SU-DHL-6 (cell line): ENCODE measurements at regions not wholly inside any gene's neighbourhood (a gene's known extent, or its start where the extent isn't known, plus 50 kb on each side); places are given as distances from the start of the nearest gene placed in this dataset.

Experiments used
- H2AFZ ChIP-seq: fragments of 200-600 bp; sonication (generic); 2 replicates; pipeline ENCODE4 v1.6.1; 2014; ENCODE audit warnings: low read depth, mild to moderate bottlenecking, moderate library complexity, mixed read lengths, antibody characterized with exemption, low read length; ENCODE audit not compliant: severe bottlenecking
- H3F3A ChIP-seq: fragments of 200-600 bp; shearing (Covaris generic); 2 replicates; pipeline ENCODE4 v1.6.0; 2016; ENCODE audit warnings: antibody characterized with exemption, mild to moderate bottlenecking; ENCODE audit not compliant: insufficient read depth
- H3K27ac ChIP-seq: fragments of 200-600 bp; sonication (generic); 2 replicates; pipeline ENCODE4 v1.5.1; 2016; ENCODE audit warnings: low read depth, mild to moderate bottlenecking, low read length, moderate library complexity, mixed read lengths
- H3K27me3 ChIP-seq: fragments of 200-600 bp; sonication (generic), shearing (Covaris generic); 2 replicates; pipeline ENCODE4 v1.6.0; 2014; ENCODE audit warnings: mild to moderate bottlenecking, low read length
- H3K36me3 ChIP-seq: fragments of 200-600 bp; sonication (generic); 2 replicates; pipeline ENCODE4 v1.6.1; 2014; ENCODE audit warnings: mild to moderate bottlenecking, low read length, mixed read lengths
- H3K4me2 ChIP-seq: fragments of 300-600, 200-600 bp; shearing (Covaris generic), sonication (generic); 2 replicates; pipeline ENCODE4 v1.6.0; 2014; ENCODE audit warnings: low read length, low read depth, mild to moderate bottlenecking; ENCODE audit not compliant: poor library complexity, severe bottlenecking
- H3K4me3 ChIP-seq: fragments of 200-600 bp; sonication (generic); 2 replicates; pipeline ENCODE4 v1.5.1; 2014; ENCODE audit warnings: antibody characterized with exemption, low read length, mild to moderate bottlenecking, mixed read lengths; ENCODE audit not compliant: insufficient read depth, poor library complexity, severe bottlenecking
- H3K79me2 ChIP-seq: fragments of 200-600 bp; sonication (generic); 2 replicates; pipeline ENCODE4 v1.6.1; 2014; ENCODE audit warnings: mild to moderate bottlenecking, low read length, moderate library complexity; ENCODE audit not compliant: insufficient read depth
- H3K9ac ChIP-seq: fragments of 200-600 bp; sonication (generic); 2 replicates; pipeline ENCODE4 v1.7.0; 2014; ENCODE audit warnings: mild to moderate bottlenecking, low read length
- H3K9me2 ChIP-seq: fragments of 200-600 bp; sonication (generic); replicated peaks from 2 replicates; pipeline ENCODE4 v1.6.1; 2014; ENCODE audit warnings: low read length; ENCODE audit not compliant: insufficient read depth
- H3K9me3 ChIP-seq: fragments of 200-600 bp; sonication (generic); 2 replicates; pipeline ENCODE4 v1.6.1; 2014; ENCODE audit warnings: low read length, mixed read lengths; ENCODE audit not compliant: insufficient read depth
- H4K20me1 ChIP-seq: fragments of 200-600 bp; sonication (generic); 2 replicates; pipeline ENCODE4 v1.6.1; 2014; ENCODE audit warnings: low read depth, mild to moderate bottlenecking, antibody characterized with exemption, low read length, moderate library complexity, mixed read lengths
- CTCF ChIP-seq: fragments of 200-600 bp; sonication (generic); IDR thresholded peaks from one replicate; pipeline ENCODE4 v1.5.1; 2017; ENCODE audit warnings: antibody characterized with exemption, mild to moderate bottlenecking, low read length, moderate library complexity; ENCODE audit not compliant: insufficient read depth, poor library complexity, severe bottlenecking
- EZH2phosphoT487 ChIP-seq: fragments of 200-600 bp; sonication (generic), shearing (Covaris generic); conservative IDR thresholded peaks from 2 replicates; pipeline ENCODE4 v1.6.1; 2018; ENCODE audit warnings: mild to moderate bottlenecking, antibody characterized with exemption, low read length, moderate library complexity, mixed read lengths

GRCh38 chr2:121036226-121036692 is 248.7 kb downstream of the TFCP2L1 start:
- H3K9me2 ChIP-seq = no peaks in the 10 kb centered on the region
- H3F3A ChIP-seq = no peaks in the 10 kb centered on the region
- H3K36me3 ChIP-seq = no peaks in the 10 kb centered on the region
- no peak overlapping the region for H3K4me3 ChIP-seq
- no peak overlapping the region for H3K27ac ChIP-seq
- H2AFZ ChIP-seq = no peak overlapping the region
- no peaks in the 10 kb centered on the region for H3K9me3 ChIP-seq
- no peaks in the 10 kb centered on the region for H4K20me1 ChIP-seq
- H3K9ac ChIP-seq = no peak overlapping the region
- no peak for TF ChIP-seq CTCF
- no peak for TF ChIP-seq EZH2phosphoT487
- H3K4me2 ChIP-seq = no peak overlapping the region
- H3K79me2 ChIP-seq = no peaks in the 10 kb centered on the region
- H3K27me3 ChIP-seq = no peaks in the 10 kb centered on the region

- Histone ChIP-seq H3F3A (no peaks in the 10 kb centered on the region), H3K9me2 (no peaks in the 10 kb centered on the region), H3K9ac (no peak overlapping the region), H4K20me1 (no peaks in the 10 kb centered on the region), H2AFZ (no peak overlapping the region), H3K79me2 (no peaks in the 10 kb centered on the region), H3K27me3 (no peaks in the 10 kb centered on the region), H3K4me2 (no peak overlapping the region), H3K27ac (no peak overlapping the region), H3K4me3 (no peak overlapping the region), H3K9me3 (no peaks in the 10 kb centered on the region), H3K36me3 (no peaks in the 10 kb centered on the region)
- TF ChIP-seq CTCF (no peak), EZH2phosphoT487 (no peak)
Observed at GRCh38 chr2:121037480-121037879, 247.5 kb downstream of the TFCP2L1 start.

- Histone ChIP-seq H3F3A (no peaks in the 10 kb centered on the region), H3K9me3 (no peaks in the 10 kb centered on the region), H3K27me3 (no peaks in the 10 kb centered on the region), H3K4me2 (no peak overlapping the region), H3K9me2 (no peaks in the 10 kb centered on the region), H2AFZ (no peak overlapping the region), H3K4me3 (no peak overlapping the region), H3K36me3 (no peaks in the 10 kb centered on the region), H3K27ac (no peak overlapping the region), H4K20me1 (no peaks in the 10 kb centered on the region), H3K79me2 (no peaks in the 10 kb centered on the region), H3K9ac (no peak overlapping the region)
- no peak for TF ChIP-seq EZH2phosphoT487
- no peak for TF ChIP-seq CTCF
Observed at GRCh38 chr2:121038031-121038430, 247.0 kb downstream of the TFCP2L1 start.

- H3K9me2 ChIP-seq = no peaks in the 10 kb centered on the region
- H2AFZ ChIP-seq = no peak overlapping the region
- H3K27me3 ChIP-seq = no peaks in the 10 kb centered on the region
- H3K9ac ChIP-seq = no peak overlapping the region
- no peak overlapping the region for H3K27ac ChIP-seq
- no peak overlapping the region for H3K4me3 ChIP-seq
- H4K20me1 ChIP-seq = no peaks in the 10 kb centered on the region
- TF ChIP-seq CTCF (no peak), EZH2phosphoT487 (no peak)
- H3K79me2 ChIP-seq = no peaks in the 10 kb centered on the region
- H3K36me3 ChIP-seq = no peaks in the 10 kb centered on the region
- no peaks in the 10 kb centered on the region for H3K9me3 ChIP-seq
- no peak overlapping the region for H3K4me2 ChIP-seq
- H3F3A ChIP-seq = no peaks in the 10 kb centered on the region
Observed at GRCh38 chr2:121038431-121038830, 246.6 kb downstream of the TFCP2L1 start.
